K562 (cell line): ENCODE measurements at regions not wholly inside any gene's neighbourhood (a gene's known extent, or its start where the extent isn't known, plus 50 kb on each side); places are given as distances from the start of the nearest gene placed in this dataset.

ENCODE experiments used
- AFF1 ChIP-seq, 2 experiments: fragments of 450-650 bp; IDR thresholded peaks; 2 replicates each; pipeline ENCODE4 v1.6.1; 2018; ENCODE audit warnings: mild to moderate bottlenecking in 2 of 2, low read depth in 1 of 2; ENCODE audit not compliant: partially characterized antibody in 2 of 2
- DMBX1 ChIP-seq: fragments of 250-450 bp; sonication (Bioruptor Pico); IDR thresholded peaks from 2 replicates; pipeline ENCODE4 v1.8.0; 2022; ENCODE audit warnings: inconsistent platforms, mild to moderate bottlenecking, moderate library complexity, borderline replicate concordance
- ETV1 ChIP-seq: fragments of 450-650 bp; conservative IDR thresholded peaks from 2 replicates; pipeline ENCODE4 v1.6.1; 2016; ENCODE audit warnings: missing genetic modification characterization, control low read depth, low read depth, missing compliant biosample characterization
- HDGF ChIP-seq: fragments of 450-650 bp; IDR thresholded peaks from 2 replicates; pipeline ENCODE4 v1.6.1; 2016
- MGA ChIP-seq: fragments of 450-650 bp; IDR thresholded peaks from 2 replicates; pipeline ENCODE4 v1.6.1; 2016; ENCODE audit warnings: mild to moderate bottlenecking, moderate library complexity
- SMARCC2 ChIP-seq: fragments of 450-650 bp; IDR thresholded peaks from 2 replicates; pipeline ENCODE4 v1.6.1; 2017; ENCODE audit warnings: antibody characterized with exemption, moderate library complexity, mild to moderate bottlenecking, low read depth
- ZBTB12 ChIP-seq: fragments of 250-450 bp; sonication (Bioruptor Pico); IDR thresholded peaks from 2 replicates; pipeline ENCODE4 v1.4.0; 2020
- ZBTB2 ChIP-seq: fragments of 450-650 bp; IDR thresholded peaks from 2 replicates; pipeline ENCODE4 v1.6.1; 2016; ENCODE audit warnings: antibody characterized with exemption
- ZNF347 ChIP-seq: fragments of 450-650 bp; formaldehyde crosslinking; IDR thresholded peaks from 2 replicates; pipeline ENCODE4 v1.4.0; 2020; ENCODE audit warnings: low read depth, mild to moderate bottlenecking, moderate library complexity

GRCh38 chr6:50962213-50962759 lies 143.6 kb downstream of the TFAP2B start (continued):
- TF ChIP-seq DMBX1 (CRISPR knock-in tag) (peak; percentile 74), SMARCC2 (peak; percentile 59), AFF1 (IDR thresholded peaks at IDR 0.05; ENCODE audit: low read depth in 1 of 2, partially characterized antibody in 2 of 2) (peak in 1 of 2 experiments; percentile 29), ZBTB2 (0 out of 2 replicates have a peak, but pooled peaks have one; percentile 42), MGA (peak; percentile 61), HDGF (peak; percentile 90; the same call in 1 of the 2 replicates), ZBTB12 (peak; percentile 21; the same call in 1 of the 2 replicates), ETV1 (tag) (peak; percentile 22; the same call in 1 of the 2 replicates), ZNF347 (peak; percentile 16; the same call in 1 of the 2 replicates)
